ENCODE measurements at regions not wholly inside any gene's neighbourhood (a gene's known extent, or its start where the extent isn't known, plus 50 kb on each side); places are given as distances from the start of the nearest gene placed in this dataset.

GRCh38 chr2:38152913-38153312, 77.0 kb upstream of the CYP1B1 start:
- TF ChIP-seq POLR2A (IDR thresholded peaks at IDR 0.05; ENCODE audit: low read depth, low read length) = no peak
- TF ChIP-seq POLR2AphosphoS5 (IDR thresholded peaks at IDR 0.05; ENCODE audit: low read depth, low read length) = no peak
- TF ChIP-seq TAF1 (IDR thresholded peaks at IDR 0.05; ENCODE audit: low read depth, low read length) = no peak

Data from GM12891 (cell line).